ENCODE measurements at regions not wholly inside any gene's neighbourhood (a gene's known extent, or its start where the extent isn't known, plus 50 kb on each side); places are given as distances from the start of the nearest gene placed in this dataset.

DNA sequence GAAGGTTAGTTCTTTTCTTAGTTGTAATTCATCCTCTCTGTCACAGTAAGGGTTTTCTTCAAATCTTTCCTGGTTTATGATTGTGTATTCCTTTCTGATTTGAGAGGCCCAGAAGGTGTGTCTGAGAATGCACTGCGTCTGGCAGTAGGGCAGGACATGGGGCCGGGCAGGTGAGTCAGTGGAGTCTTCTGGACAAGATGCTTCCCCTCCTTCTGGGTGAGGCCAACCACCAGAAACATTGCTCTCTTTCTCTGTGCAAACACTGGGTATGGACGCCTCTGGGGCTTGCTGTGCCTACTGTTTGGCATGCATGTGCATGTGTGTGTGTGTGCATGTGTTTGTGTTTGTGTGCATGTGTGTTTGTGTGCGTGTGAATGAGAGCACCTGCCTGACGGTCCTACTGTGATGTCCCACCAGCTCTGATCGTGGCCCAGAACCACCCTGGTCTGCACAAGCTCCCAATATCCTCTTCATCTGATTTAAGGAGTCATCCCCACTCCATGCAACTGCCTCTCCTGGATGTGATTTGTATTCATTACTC, 93.2 kb upstream of the DLX2 start (continued):
- TF ChIP-seq, protein P1, sequence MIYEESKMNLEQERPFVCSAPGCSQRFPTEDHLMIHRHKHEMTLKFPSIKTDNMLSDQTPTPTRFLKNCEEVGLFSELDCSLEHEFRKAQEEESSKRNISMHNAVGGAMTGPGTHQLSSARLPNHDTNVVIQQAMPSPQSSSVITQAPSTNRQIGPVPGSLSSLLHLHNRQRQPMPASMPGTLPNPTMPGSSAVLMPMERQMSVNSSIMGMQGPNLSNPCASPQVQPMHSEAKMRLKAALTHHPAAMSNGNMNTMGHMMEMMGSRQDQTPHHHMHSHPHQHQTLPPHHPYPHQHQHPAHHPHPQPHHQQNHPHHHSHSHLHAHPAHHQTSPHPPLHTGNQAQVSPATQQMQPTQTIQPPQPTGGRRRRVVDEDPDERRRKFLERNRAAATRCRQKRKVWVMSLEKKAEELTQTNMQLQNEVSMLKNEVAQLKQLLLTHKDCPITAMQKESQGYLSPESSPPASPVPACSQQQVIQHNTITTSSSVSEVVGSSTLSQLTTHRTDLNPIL (CRISPR knock-in tag; IDR thresholded peaks at IDR 0.05; ENCODE audit: low read depth): no peak
- TF ChIP-seq, protein P2, sequence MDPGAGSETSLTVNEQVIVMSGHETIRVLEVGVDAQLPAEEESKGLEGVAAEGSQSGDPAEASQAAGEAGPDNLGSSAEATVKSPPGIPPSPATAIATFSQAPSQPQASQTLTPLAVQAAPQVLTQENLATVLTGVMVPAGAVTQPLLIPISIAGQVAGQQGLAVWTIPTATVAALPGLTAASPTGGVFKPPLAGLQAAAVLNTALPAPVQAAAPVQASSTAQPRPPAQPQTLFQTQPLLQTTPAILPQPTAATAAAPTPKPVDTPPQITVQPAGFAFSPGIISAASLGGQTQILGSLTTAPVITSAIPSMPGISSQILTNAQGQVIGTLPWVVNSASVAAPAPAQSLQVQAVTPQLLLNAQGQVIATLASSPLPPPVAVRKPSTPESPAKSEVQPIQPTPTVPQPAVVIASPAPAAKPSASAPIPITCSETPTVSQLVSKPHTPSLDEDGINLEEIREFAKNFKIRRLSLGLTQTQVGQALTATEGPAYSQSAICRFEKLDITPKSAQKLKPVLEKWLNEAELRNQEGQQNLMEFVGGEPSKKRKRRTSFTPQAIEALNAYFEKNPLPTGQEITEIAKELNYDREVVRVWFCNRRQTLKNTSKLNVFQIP (CRISPR knock-in tag; IDR thresholded peaks at IDR 0.05; ENCODE audit: borderline replicate concordance, low read depth): no peak

DNA sequence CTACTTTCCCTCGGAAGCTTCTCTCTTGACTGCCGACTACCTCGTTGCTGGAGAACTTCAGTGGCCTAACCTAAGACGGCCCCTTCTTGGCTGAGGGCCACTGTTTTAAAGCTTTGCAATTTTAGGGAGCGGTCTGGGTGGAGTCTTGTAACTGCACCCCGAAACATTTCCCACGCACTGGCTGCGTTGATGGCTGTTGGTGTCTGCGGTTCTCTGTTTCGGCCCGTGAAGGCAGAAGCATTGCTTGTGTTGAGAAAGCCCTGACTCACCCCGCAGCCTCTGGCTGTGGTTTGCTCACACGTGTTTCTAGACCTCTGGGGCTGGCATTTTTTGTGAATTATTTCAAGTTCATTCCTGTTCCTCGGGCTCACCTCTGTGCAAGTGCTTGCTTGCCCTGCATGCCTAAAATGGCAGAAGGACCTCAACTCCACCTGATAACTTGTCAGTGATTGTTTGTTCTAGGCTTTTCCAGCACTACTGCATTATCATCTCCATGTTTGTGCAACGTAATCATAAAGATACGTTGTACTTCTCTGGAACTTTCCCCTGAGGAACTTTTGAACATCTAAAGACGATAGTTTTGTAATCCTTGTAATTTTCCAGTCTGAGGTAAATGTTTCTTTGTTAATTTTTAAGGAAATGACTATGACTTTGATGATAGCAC, 94.2 kb upstream of the DLX2 start:
- no peak for ATAC-seq
- TF ChIP-seq PPARA (CRISPR knock-in tag; IDR thresholded peaks at IDR 0.05; ENCODE audit: borderline replicate concordance) (no peak), ZNF70 (CRISPR knock-in tag; IDR thresholded peaks at IDR 0.05) (no peak), ESRRG (CRISPR knock-in tag; IDR thresholded peaks at IDR 0.05) (no peak), ARNTL (CRISPR knock-in tag; IDR thresholded peaks at IDR 0.05; ENCODE audit: borderline replicate concordance, low read depth) (no peak), ZFP3 (CRISPR knock-in tag; IDR thresholded peaks at IDR 0.05) (no peak), ZNF8 (CRISPR knock-in tag; IDR thresholded peaks at IDR 0.05) (no peak), ZNF565 (CRISPR knock-in tag; conservative IDR thresholded peaks at IDR 0.05; ENCODE audit: low read depth) (no peak)
- TF ChIP-seq, protein P3, sequence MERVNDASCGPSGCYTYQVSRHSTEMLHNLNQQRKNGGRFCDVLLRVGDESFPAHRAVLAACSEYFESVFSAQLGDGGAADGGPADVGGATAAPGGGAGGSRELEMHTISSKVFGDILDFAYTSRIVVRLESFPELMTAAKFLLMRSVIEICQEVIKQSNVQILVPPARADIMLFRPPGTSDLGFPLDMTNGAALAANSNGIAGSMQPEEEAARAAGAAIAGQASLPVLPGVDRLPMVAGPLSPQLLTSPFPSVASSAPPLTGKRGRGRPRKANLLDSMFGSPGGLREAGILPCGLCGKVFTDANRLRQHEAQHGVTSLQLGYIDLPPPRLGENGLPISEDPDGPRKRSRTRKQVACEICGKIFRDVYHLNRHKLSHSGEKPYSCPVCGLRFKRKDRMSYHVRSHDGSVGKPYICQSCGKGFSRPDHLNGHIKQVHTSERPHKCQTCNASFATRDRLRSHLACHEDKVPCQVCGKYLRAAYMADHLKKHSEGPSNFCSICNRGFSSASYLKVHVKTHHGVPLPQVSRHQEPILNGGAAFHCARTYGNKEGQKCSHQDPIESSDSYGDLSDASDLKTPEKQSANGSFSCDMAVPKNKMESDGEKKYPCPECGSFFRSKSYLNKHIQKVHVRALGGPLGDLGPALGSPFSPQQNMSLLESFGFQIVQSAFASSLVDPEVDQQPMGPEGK (CRISPR knock-in tag; IDR thresholded peaks at IDR 0.05; ENCODE audit: borderline replicate concordance): no peak
- TF ChIP-seq, protein P4, sequence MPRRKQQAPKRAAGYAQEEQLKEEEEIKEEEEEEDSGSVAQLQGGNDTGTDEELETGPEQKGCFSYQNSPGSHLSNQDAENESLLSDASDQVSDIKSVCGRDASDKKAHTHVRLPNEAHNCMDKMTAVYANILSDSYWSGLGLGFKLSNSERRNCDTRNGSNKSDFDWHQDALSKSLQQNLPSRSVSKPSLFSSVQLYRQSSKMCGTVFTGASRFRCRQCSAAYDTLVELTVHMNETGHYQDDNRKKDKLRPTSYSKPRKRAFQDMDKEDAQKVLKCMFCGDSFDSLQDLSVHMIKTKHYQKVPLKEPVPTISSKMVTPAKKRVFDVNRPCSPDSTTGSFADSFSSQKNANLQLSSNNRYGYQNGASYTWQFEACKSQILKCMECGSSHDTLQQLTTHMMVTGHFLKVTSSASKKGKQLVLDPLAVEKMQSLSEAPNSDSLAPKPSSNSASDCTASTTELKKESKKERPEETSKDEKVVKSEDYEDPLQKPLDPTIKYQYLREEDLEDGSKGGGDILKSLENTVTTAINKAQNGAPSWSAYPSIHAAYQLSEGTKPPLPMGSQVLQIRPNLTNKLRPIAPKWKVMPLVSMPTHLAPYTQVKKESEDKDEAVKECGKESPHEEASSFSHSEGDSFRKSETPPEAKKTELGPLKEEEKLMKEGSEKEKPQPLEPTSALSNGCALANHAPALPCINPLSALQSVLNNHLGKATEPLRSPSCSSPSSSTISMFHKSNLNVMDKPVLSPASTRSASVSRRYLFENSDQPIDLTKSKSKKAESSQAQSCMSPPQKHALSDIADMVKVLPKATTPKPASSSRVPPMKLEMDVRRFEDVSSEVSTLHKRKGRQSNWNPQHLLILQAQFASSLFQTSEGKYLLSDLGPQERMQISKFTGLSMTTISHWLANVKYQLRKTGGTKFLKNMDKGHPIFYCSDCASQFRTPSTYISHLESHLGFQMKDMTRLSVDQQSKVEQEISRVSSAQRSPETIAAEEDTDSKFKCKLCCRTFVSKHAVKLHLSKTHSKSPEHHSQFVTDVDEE (CRISPR knock-in tag; IDR thresholded peaks at IDR 0.05): no peak
- TF ChIP-seq, protein P2 (CRISPR knock-in tag; IDR thresholded peaks at IDR 0.05; ENCODE audit: borderline replicate concordance, low read depth): no peak
- TF ChIP-seq, protein P5, sequence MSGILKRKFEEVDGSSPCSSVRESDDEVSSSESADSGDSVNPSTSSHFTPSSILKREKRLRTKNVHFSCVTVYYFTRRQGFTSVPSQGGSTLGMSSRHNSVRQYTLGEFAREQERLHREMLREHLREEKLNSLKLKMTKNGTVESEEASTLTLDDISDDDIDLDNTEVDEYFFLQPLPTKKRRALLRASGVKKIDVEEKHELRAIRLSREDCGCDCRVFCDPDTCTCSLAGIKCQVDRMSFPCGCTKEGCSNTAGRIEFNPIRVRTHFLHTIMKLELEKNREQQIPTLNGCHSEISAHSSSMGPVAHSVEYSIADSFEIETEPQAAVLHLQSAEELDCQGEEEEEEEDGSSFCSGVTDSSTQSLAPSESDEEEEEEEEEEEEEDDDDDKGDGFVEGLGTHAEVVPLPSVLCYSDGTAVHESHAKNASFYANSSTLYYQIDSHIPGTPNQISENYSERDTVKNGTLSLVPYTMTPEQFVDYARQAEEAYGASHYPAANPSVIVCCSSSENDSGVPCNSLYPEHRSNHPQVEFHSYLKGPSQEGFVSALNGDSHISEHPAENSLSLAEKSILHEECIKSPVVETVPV (CRISPR knock-in tag; IDR thresholded peaks at IDR 0.05): no peak

DNA sequence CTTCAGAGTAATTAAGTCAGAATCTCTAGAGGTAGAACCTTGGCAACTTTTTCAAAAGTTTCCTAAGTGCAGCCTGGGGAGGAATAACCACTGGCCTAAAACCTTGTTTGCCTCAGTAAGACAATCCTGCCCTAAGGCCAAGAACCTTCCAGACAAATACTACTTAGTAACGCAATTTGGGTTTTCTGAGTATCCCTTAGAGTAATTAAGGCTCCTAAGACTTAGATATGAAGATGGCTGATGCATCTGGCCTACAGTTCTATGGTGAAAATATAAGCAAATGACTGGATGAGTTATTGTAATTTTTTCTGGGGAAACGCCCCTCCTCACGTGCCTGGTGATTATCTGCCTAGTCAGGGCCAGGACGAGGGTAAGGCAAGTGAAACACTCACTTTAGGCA, 95.7 kb upstream of the DLX2 start:
- no peak for ATAC-seq
- TF ChIP-seq ZNF565 (CRISPR knock-in tag; conservative IDR thresholded peaks at IDR 0.05; ENCODE audit: low read depth): no peak
- TF ChIP-seq PPARA (CRISPR knock-in tag; IDR thresholded peaks at IDR 0.05; ENCODE audit: borderline replicate concordance): no peak
- no peak for TF ChIP-seq ZFP30 (CRISPR knock-in tag; IDR thresholded peaks at IDR 0.05)
- TF ChIP-seq, protein P4 (CRISPR knock-in tag; IDR thresholded peaks at IDR 0.05): no peak

All from SK-N-SH treated with all-trans-retinoic acid at 6 μM for 48 hours (cell line).